ENCODE measurements at regions not wholly inside any gene's neighbourhood (a gene's known extent, or its start where the extent isn't known, plus 50 kb on each side); places are given as distances from the start of the nearest gene placed in this dataset.

DNA sequence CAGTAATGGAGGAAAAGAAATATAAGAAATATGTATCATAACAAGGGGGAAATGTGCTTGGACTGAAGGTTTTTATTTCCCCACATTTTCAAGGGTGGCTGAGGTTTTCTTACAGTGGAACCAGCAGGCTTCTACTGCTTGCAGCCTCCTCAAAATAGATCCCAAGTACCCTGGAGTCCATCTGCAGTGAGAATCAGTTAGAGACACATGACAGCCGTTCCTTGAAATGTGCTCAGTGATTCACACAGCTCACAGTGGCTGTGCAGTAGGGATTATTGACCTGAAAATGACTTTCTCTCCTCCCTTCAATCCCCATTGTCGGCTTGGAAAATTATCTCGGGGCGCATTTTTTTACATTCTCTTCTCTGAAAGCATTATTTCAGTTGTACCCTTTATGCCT lies 832.0 kb downstream of the TLR4 start:
- TF ChIP-seq CSDC2 (CRISPR knock-in tag; IDR thresholded peaks at IDR 0.05) (no peak), ZC3H10 (CRISPR knock-in tag; IDR thresholded peaks at IDR 0.05) (no peak), ZFP30 (CRISPR knock-in tag; IDR thresholded peaks at IDR 0.05) (no peak), ARNTL (CRISPR knock-in tag; IDR thresholded peaks at IDR 0.05; ENCODE audit: borderline replicate concordance, low read depth) (no peak), ZFP3 (CRISPR knock-in tag; IDR thresholded peaks at IDR 0.05) (no peak), SNAI2 (CRISPR knock-in tag; IDR thresholded peaks at IDR 0.05) (no peak), RARB (CRISPR knock-in tag; IDR thresholded peaks at IDR 0.05) (no peak), TCF4 (CRISPR knock-in tag; IDR thresholded peaks at IDR 0.05; ENCODE audit: borderline replicate concordance) (no peak), ESRRG (CRISPR knock-in tag; IDR thresholded peaks at IDR 0.05) (no peak), OSR1 (CRISPR knock-in tag; IDR thresholded peaks at IDR 0.05) (no peak), ZNF565 (CRISPR knock-in tag; conservative IDR thresholded peaks at IDR 0.05; ENCODE audit: low read depth) (no peak), ZNF70 (CRISPR knock-in tag; IDR thresholded peaks at IDR 0.05) (no peak), ZNF8 (CRISPR knock-in tag; IDR thresholded peaks at IDR 0.05) (no peak)
